KMS-11 (cell line): ENCODE measurements at regions not wholly inside any gene's neighbourhood (a gene's known extent, or its start where the extent isn't known, plus 50 kb on each side); places are given as distances from the start of the nearest gene placed in this dataset.

Experiments used
- H2AFZ ChIP-seq: fragments of 200-600 bp; sonication (generic); 2 replicates; pipeline ENCODE4 v1.6.1; 2016; ENCODE audit warnings: antibody characterized with exemption, mixed run types, low read depth
- H3K27ac ChIP-seq: fragments of 200-600 bp; sonication (generic); 2 replicates; pipeline ENCODE4 v1.6.1; 2016; ENCODE audit warnings: mild to moderate bottlenecking, mixed run types
- H3K27me3 ChIP-seq: fragments of 200-600 bp; sonication (generic); 2 replicates; pipeline ENCODE4 v1.6.1; 2017; ENCODE audit warnings: mild to moderate bottlenecking, low read depth, mixed run types, moderate library complexity; ENCODE audit not compliant: insufficient read depth
- H3K36me3 ChIP-seq: fragments of 200-600 bp; sonication (generic); 2 replicates; pipeline ENCODE4 v1.6.1; 2017; ENCODE audit warnings: mild to moderate bottlenecking, mixed run types; ENCODE audit not compliant: insufficient read depth
- H3K4me1 ChIP-seq: fragments of 200-600 bp; sonication (generic); 2 replicates; pipeline ENCODE4 v1.6.1; 2016; ENCODE audit warnings: mild to moderate bottlenecking, low read depth, mixed run types; ENCODE audit not compliant: poor library complexity, severe bottlenecking
- H3K4me2 ChIP-seq: fragments of 200-600 bp; sonication (generic); 2 replicates; pipeline ENCODE4 v1.7.0; 2016; ENCODE audit warnings: mild to moderate bottlenecking, mixed run types
- H3K4me3 ChIP-seq: fragments of 200-600 bp; sonication (generic); IDR thresholded peaks from 2 replicates; pipeline ENCODE4 v1.6.1; 2017; ENCODE audit warnings: low read depth, low read length, mixed read lengths; ENCODE audit not compliant: insufficient read depth
- H3K79me2 ChIP-seq: fragments of 200-600 bp; sonication (generic); 2 replicates; pipeline ENCODE4 v1.6.1; 2016; ENCODE audit warnings: low read depth, mixed run types; ENCODE audit not compliant: insufficient read depth
- H3K9ac ChIP-seq: fragments of 200-600 bp; sonication (generic); 2 replicates; pipeline ENCODE4 v1.6.1; 2016; ENCODE audit warnings: mild to moderate bottlenecking, mixed run types
- H4K20me1 ChIP-seq: fragments of 200-600 bp; sonication (generic); 2 replicates; pipeline ENCODE4 v1.6.1; 2016; ENCODE audit warnings: mild to moderate bottlenecking, mixed run types; ENCODE audit not compliant: insufficient read depth
- TF ChIP-seq, protein P1 (sequence below): fragments of 200-600 bp; sonication (generic); conservative IDR thresholded peaks from 2 replicates; pipeline ENCODE4 v1.6.1; 2017; ENCODE audit warnings: low read depth, mild to moderate bottlenecking, antibody characterized with exemption, low read length, moderate library complexity, mixed read lengths

DNA sequence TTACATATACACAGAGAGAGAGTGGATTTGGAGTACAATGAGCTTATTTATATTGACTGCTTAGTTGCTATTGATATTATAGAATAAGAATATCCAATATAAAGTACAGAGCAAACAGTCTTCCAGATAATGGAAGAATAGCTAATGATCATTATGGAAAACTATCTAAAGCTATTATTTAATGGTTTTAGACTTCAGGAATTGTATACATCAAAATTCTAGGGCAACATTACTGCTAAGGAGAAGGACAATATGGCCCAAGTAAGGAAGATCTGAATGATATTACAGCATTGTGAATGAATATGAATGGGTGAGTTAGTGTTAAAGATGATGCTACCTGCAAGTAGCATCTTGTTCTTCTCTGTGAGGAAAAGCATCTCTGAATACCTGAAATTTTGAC lies 604.2 kb upstream of the PCDH20 start:
- no peaks in the 10 kb centered on the region for H4K20me1 ChIP-seq
- H3K4me3 ChIP-seq: no peak overlapping the region
- H3K79me2 ChIP-seq: no peaks in the 10 kb centered on the region
- H3K4me1 ChIP-seq: no peaks in the 10 kb centered on the region
- TF ChIP-seq, protein P1, sequence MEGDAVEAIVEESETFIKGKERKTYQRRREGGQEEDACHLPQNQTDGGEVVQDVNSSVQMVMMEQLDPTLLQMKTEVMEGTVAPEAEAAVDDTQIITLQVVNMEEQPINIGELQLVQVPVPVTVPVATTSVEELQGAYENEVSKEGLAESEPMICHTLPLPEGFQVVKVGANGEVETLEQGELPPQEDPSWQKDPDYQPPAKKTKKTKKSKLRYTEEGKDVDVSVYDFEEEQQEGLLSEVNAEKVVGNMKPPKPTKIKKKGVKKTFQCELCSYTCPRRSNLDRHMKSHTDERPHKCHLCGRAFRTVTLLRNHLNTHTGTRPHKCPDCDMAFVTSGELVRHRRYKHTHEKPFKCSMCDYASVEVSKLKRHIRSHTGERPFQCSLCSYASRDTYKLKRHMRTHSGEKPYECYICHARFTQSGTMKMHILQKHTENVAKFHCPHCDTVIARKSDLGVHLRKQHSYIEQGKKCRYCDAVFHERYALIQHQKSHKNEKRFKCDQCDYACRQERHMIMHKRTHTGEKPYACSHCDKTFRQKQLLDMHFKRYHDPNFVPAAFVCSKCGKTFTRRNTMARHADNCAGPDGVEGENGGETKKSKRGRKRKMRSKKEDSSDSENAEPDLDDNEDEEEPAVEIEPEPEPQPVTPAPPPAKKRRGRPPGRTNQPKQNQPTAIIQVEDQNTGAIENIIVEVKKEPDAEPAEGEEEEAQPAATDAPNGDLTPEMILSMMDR: no peak
- H3K9ac ChIP-seq: no peak overlapping the region
- no peak overlapping the region for H3K4me2 ChIP-seq
- no peak overlapping the region for H3K27ac ChIP-seq
- H3K27me3 ChIP-seq: no peaks in the 10 kb centered on the region
- no peak overlapping the region for H2AFZ ChIP-seq
- no peaks in the 10 kb centered on the region for H3K36me3 ChIP-seq

DNA sequence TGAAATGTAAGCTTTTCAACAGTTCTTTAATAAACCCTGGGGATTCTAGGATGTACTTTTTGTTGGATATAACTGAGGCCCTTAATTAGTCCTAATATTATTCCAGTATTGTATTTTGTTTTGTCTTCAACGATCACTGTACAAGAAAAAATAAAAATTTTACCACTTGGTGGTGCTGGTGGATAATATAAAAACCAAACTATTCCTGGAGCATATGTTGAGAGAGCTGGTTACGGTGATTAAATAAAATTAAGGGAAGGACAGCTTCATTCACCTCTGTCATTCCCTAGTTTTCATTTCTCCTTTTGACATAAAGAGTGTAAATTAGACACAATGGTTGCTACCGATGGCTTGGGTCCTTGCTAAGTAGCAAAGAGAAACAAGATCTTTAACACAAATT lies 598.6 kb upstream of the PCDH20 start:
- H3K4me1 ChIP-seq: no peaks in the 10 kb centered on the region
- H4K20me1 ChIP-seq: no peaks in the 10 kb centered on the region
- H3K9ac ChIP-seq: no peak overlapping the region
- no peak overlapping the region for H3K27ac ChIP-seq
- H3K27me3 ChIP-seq: no peaks in the 10 kb centered on the region
- TF ChIP-seq, protein P1: no peak
- no peak overlapping the region for H3K4me3 ChIP-seq
- H3K4me2 ChIP-seq: no peak overlapping the region
- H3K36me3 ChIP-seq: no peaks in the 10 kb centered on the region
- H2AFZ ChIP-seq: no peak overlapping the region
- no peaks in the 10 kb centered on the region for H3K79me2 ChIP-seq

DNA sequence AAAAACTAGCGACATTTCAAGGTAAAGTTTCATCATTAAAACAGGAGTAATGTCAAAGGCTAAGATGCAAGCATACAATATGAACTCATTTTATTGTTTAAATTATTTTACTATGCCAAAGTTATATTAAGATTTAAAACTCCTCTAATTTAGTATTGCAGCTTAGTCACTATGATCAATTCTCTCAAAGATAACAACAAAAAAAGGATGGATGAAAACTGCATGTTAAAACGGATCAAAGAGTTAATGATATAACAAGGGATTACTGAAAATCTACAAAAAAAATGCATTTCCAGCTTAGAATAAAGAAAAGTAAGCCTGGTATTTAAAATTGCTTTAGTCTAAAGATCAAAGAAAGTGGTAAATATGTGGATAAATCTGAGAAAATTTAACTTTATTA lies 587.8 kb upstream of the PCDH20 start:
- Histone ChIP-seq H2AFZ (no peak overlapping the region), H3K36me3 (no peaks in the 10 kb centered on the region), H3K4me1 (no peaks in the 10 kb centered on the region), H3K27ac (no peak overlapping the region), H3K9ac (no peak overlapping the region), H3K27me3 (no peaks in the 10 kb centered on the region), H4K20me1 (no peaks in the 10 kb centered on the region), H3K79me2 (no peaks in the 10 kb centered on the region), H3K4me3 (no peak overlapping the region), H3K4me2 (no peak overlapping the region)
- TF ChIP-seq, protein P1: no peak

DNA sequence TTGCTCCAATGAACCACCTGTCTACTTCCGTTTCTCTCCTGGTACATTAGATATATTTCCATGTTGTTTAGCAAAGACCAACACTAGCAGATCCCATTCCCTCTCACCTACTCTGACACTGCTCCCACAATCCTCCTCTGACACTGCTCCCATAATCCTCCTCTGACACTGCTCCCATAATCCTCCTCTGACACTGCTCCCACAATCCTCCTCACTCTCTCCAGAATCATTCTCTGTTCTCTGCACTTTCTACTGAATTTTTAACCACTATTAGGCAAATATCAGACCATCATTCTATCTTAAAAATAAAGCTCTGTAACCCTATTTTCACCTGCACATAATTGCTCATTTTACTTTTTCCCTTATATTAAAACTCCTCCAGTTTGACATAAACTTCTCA lies 578.5 kb upstream of the PCDH20 start:
- no peaks in the 10 kb centered on the region for H3K27me3 ChIP-seq
- H3K9ac ChIP-seq: no peak overlapping the region
- H3K79me2 ChIP-seq: no peaks in the 10 kb centered on the region
- H3K4me2 ChIP-seq: no peak overlapping the region
- no peak overlapping the region for H3K27ac ChIP-seq
- H3K4me1 ChIP-seq: no peaks in the 10 kb centered on the region
- no peak overlapping the region for H3K4me3 ChIP-seq
- no peaks in the 10 kb centered on the region for H3K36me3 ChIP-seq
- TF ChIP-seq, protein P1: no peak
- no peaks in the 10 kb centered on the region for H4K20me1 ChIP-seq
- H2AFZ ChIP-seq: no peak overlapping the region

DNA sequence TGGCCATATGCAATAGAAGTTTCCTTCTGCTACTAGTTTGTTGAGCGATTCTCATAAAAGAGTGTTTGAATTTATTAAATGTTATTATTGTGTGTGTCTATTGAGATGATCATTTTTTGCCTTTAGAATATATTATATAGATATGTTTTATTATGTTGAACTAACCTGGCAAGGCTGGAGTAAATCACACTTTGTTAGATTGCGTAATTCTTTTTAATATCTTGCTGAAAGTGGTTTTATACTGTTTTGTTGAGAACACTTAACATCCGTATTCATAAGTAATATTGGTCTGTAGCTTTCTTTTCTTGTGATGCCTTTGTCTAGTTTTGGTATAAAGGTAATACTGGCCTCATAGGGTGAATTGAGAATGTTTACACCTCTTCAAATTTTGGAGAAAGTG lies 574.3 kb upstream of the PCDH20 start:
- no peak overlapping the region for H3K4me3 ChIP-seq
- H3K4me2 ChIP-seq: no peak overlapping the region
- H3K36me3 ChIP-seq: no peaks in the 10 kb centered on the region
- no peak overlapping the region for H2AFZ ChIP-seq
- no peaks in the 10 kb centered on the region for H3K27me3 ChIP-seq
- no peaks in the 10 kb centered on the region for H3K4me1 ChIP-seq
- H3K27ac ChIP-seq: no peak overlapping the region
- no peak overlapping the region for H3K9ac ChIP-seq
- TF ChIP-seq, protein P1: no peak
- H3K79me2 ChIP-seq: no peaks in the 10 kb centered on the region
- no peaks in the 10 kb centered on the region for H4K20me1 ChIP-seq
